ENCODE measurements at regions not wholly inside any gene's neighbourhood (a gene's known extent, or its start where the extent isn't known, plus 50 kb on each side); places are given as distances from the start of the nearest gene placed in this dataset.
A peak's percentile ranks its signal among the peaks of the same experiment; 100 is the strongest.
"Not testable (repeated sequence)": the region's sequence is repeated elsewhere in the genome, so short reads cannot be mapped to it uniquely, and the experiment has no call there.

- Histone ChIP-seq H3K4me3 (no peak overlapping the region), H3K4me2 (no peak overlapping the region), H3K79me2 (no peaks in the 10 kb centered on the region), H4K20me1 (ENCODE audit: insufficient read depth, poor library complexity, severe bottlenecking) (no peaks in the 10 kb centered on the region), H3K27ac (no peak overlapping the region), H2AFZ (no peak overlapping the region), H3K9me3 (ENCODE audit: low read depth) (no peaks in the 10 kb centered on the region), H3K27me3 (no peaks in the 10 kb centered on the region), H3K36me3 (replicated peaks; ENCODE audit: insufficient read depth, low read depth) (no peaks in the 10 kb centered on the region), H3K4me1 (ENCODE audit: insufficient read depth) (no peaks in the 10 kb centered on the region), H3K9me2 (replicated peaks; ENCODE audit: insufficient read depth) (no peaks in the 10 kb centered on the region)
- TF ChIP-seq EZH2phosphoT487 (IDR thresholded peaks at IDR 0.05; ENCODE audit: low read depth, severe bottlenecking, unreplicated experiment) (no peak), CTCF (IDR thresholded peaks at IDR 0.05; ENCODE audit: poor library complexity) (peak; percentile 16)
- DNase-seq (ENCODE audit: low spot score), result peak; percentile 9
- WGBS (ENCODE audit: low lambda C conversion rate, missing lambda C conversion rate), result 57% methylated on average over 3 of the region's 3 CpGs
These were observed 2040.3 kb upstream of the PCDH20 start for GRCh38 chr13:63455938-63456337.

GRCh38 chr13:63449550-63449949 lies 2033.9 kb upstream of the PCDH20 start:
- H3K79me2 ChIP-seq, result no peaks in the 10 kb centered on the region
- no peaks in the 10 kb centered on the region for H4K20me1 ChIP-seq (ENCODE audit: insufficient read depth, poor library complexity, severe bottlenecking)
- H3K36me3 ChIP-seq (replicated peaks; ENCODE audit: insufficient read depth, low read depth), result no peaks in the 10 kb centered on the region
- no peaks in the 10 kb centered on the region for H3K27me3 ChIP-seq
- no peak overlapping the region for H2AFZ ChIP-seq
- no peak for TF ChIP-seq EZH2 (IDR thresholded peaks at IDR 0.05; ENCODE audit: borderline replicate concordance)
- TF ChIP-seq CTCF (IDR thresholded peaks at IDR 0.05; ENCODE audit: poor library complexity), result no peak
- no peak for TF ChIP-seq EZH2phosphoT487 (IDR thresholded peaks at IDR 0.05; ENCODE audit: low read depth, severe bottlenecking, unreplicated experiment)
- no peak overlapping the region for H3K27ac ChIP-seq
- no peak for DNase-seq (ENCODE audit: low spot score)
- H3K4me1 ChIP-seq (ENCODE audit: insufficient read depth), result no peaks in the 10 kb centered on the region
- no peak overlapping the region for H3K4me2 ChIP-seq
- no peak overlapping the region for H3K4me3 ChIP-seq
- no peaks in the 10 kb centered on the region for H3K9me2 ChIP-seq (replicated peaks; ENCODE audit: insufficient read depth)
- WGBS (ENCODE audit: low lambda C conversion rate, missing lambda C conversion rate), result 29% methylated on average over 1 of the region's 1 CpG
- no peaks in the 10 kb centered on the region for H3K9me3 ChIP-seq (ENCODE audit: low read depth)

- Histone ChIP-seq H3K79me2 (no peaks in the 10 kb centered on the region), H3K4me3 (no peak overlapping the region), H3K9me3 (ENCODE audit: low read depth) (no peaks in the 10 kb centered on the region), H3K4me2 (no peak overlapping the region), H3K9me2 (replicated peaks; ENCODE audit: insufficient read depth) (no peaks in the 10 kb centered on the region), H3K27me3 (no peaks in the 10 kb centered on the region), H3K27ac (no peak overlapping the region), H3K36me3 (replicated peaks; ENCODE audit: insufficient read depth, low read depth) (no peaks in the 10 kb centered on the region), H4K20me1 (ENCODE audit: insufficient read depth, poor library complexity, severe bottlenecking) (no peaks in the 10 kb centered on the region), H3K4me1 (ENCODE audit: insufficient read depth) (no peaks in the 10 kb centered on the region), H2AFZ (no peak overlapping the region)
- no peak for DNase-seq (ENCODE audit: low spot score)
- TF ChIP-seq EZH2 (IDR thresholded peaks at IDR 0.05; ENCODE audit: borderline replicate concordance), result no peak
- no peak for TF ChIP-seq CTCF (IDR thresholded peaks at IDR 0.05; ENCODE audit: poor library complexity)
- TF ChIP-seq EZH2phosphoT487 (IDR thresholded peaks at IDR 0.05; ENCODE audit: low read depth, severe bottlenecking, unreplicated experiment), result no peak
- WGBS (ENCODE audit: low lambda C conversion rate, missing lambda C conversion rate), result 94% methylated on average over 3 of the region's 3 CpGs
These were observed 2033.0 kb upstream of the PCDH20 start for GRCh38 chr13:63448692-63449091.

GRCh38 chr13:63446329-63446728 lies 2030.7 kb upstream of the PCDH20 start:
- 71% methylated on average over 6 of the region's 6 CpGs for WGBS (ENCODE audit: low lambda C conversion rate, missing lambda C conversion rate)
- DNase-seq (ENCODE audit: low spot score), result no peak
- no peaks in the 10 kb centered on the region for H3K79me2 ChIP-seq
- no peaks in the 10 kb centered on the region for H3K9me2 ChIP-seq (replicated peaks; ENCODE audit: insufficient read depth)
- H4K20me1 ChIP-seq (ENCODE audit: insufficient read depth, poor library complexity, severe bottlenecking), result no peaks in the 10 kb centered on the region
- TF ChIP-seq CTCF (IDR thresholded peaks at IDR 0.05; ENCODE audit: poor library complexity) (no peak), EZH2phosphoT487 (IDR thresholded peaks at IDR 0.05; ENCODE audit: low read depth, severe bottlenecking, unreplicated experiment) (no peak), EZH2 (IDR thresholded peaks at IDR 0.05; ENCODE audit: borderline replicate concordance) (no peak)
- H3K27me3 ChIP-seq, result no peaks in the 10 kb centered on the region
- H3K4me1 ChIP-seq (ENCODE audit: insufficient read depth), result no peaks in the 10 kb centered on the region
- no peak overlapping the region for H2AFZ ChIP-seq
- H3K9me3 ChIP-seq (ENCODE audit: low read depth), result no peaks in the 10 kb centered on the region
- H3K4me2 ChIP-seq, result no peak overlapping the region
- H3K4me3 ChIP-seq, result no peak overlapping the region
- no peak overlapping the region for H3K27ac ChIP-seq
- H3K36me3 ChIP-seq (replicated peaks; ENCODE audit: insufficient read depth, low read depth), result no peaks in the 10 kb centered on the region

GRCh38 chr13:63444225-63444624 lies 2028.6 kb upstream of the PCDH20 start:
- H3K36me3 ChIP-seq (replicated peaks; ENCODE audit: insufficient read depth, low read depth); H3K9me2 ChIP-seq (replicated peaks; ENCODE audit: insufficient read depth); DNase-seq (ENCODE audit: low spot score); H3K27ac ChIP-seq; H3K4me1 ChIP-seq (ENCODE audit: insufficient read depth); H3K4me2 ChIP-seq; H3K79me2 ChIP-seq; H4K20me1 ChIP-seq (ENCODE audit: insufficient read depth, poor library complexity, severe bottlenecking); H3K27me3 ChIP-seq; H2AFZ ChIP-seq; H3K4me3 ChIP-seq; H3K9me3 ChIP-seq (ENCODE audit: low read depth): not testable (repeated sequence)
- 95% methylated on average over 3 of the region's 3 CpGs for WGBS (ENCODE audit: low lambda C conversion rate, missing lambda C conversion rate)

Measured in hepatocyte (in vitro differentiated cells).